NCI-H1048 (cell line): ENCODE measurements at regions not wholly inside any gene's neighbourhood (a gene's known extent, or its start where the extent isn't known, plus 50 kb on each side); places are given as distances from the start of the nearest gene placed in this dataset.
"Not testable (repeated sequence)": the region's sequence is repeated elsewhere in the genome, so short reads cannot be mapped to it uniquely, and the experiment has no call there.

Source experiments
- DNase-seq: peaks from one replicate; lab custom pipeline; 2025; lab: John Stamatoyannopoulos, UW

DNA sequence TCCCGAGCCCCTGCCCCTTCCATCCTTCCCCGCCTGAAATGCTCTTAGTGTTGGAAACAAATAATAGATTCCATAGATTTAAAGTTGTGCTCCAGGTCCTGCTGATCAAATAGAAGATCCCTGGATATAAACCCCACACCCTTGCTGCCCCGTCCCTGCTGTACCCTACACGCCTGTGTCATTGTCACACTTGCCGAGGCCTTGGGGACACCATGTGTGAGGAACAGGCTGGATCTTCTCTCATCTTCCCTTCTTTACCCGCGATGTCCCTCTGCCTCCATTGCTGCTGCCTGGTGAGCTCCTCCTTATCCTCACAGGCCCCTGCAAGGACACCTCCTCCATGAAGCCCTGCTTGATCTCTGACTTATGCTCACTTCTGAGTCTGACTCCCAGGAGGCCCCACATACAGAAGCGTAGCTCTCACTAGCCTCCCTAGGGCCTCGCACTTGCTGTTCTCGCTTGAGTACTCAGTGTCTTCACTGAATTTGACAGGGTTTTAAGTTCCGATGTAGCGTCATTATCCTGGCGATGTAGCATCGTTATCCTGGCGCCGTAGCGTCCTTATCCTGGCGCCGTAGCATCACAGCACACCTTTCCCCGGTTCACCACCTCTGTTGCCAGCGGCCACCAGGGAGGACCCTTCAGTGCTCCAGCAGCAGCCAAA is 221.9 kb downstream of the NDUFA10 start:
- no peak for DNase-seq

- no peak for DNase-seq
Measured at GRCh38 chr2:239802185-239802649, 222.9 kb downstream of the NDUFA10 start.

GRCh38 chr2:239801404-239802184 is 223.5 kb downstream of the NDUFA10 start:
- no peak for DNase-seq

- no peak for DNase-seq
Measured at GRCh38 chr2:239800785-239801386, 224.3 kb downstream of the NDUFA10 start.

DNA sequence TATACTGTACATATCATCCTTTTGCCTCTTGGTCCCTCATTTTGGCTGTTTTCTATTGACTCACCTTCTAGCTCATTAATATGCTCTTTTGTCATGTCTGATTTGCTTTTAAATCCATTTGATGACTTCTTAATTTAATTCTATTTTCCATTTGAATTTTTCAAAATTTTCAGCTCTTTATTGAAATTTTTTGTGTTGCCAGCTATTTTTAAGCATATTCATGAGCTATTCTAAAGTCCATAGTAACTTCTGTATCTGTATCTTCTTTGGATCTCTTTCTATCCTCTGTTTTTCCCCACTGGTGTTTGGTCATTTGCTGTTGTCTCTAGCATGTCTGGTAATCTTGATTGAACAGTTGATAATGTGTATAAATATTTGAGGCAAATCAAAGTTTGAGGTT is 227.8 kb downstream of the NDUFA10 start:
- no peak for DNase-seq

- not testable (repeated sequence) for DNase-seq
Measured at GRCh38 chr2:239795761-239796160, 229.4 kb downstream of the NDUFA10 start.

- DNase-seq = no peak
Measured at GRCh38 chr2:239793836-239794235, 231.3 kb downstream of the NDUFA10 start.

GRCh38 chr2:239793086-239793485 is 232.1 kb downstream of the NDUFA10 start:
- DNase-seq = no peak

- no peak for DNase-seq
Measured at GRCh38 chr2:239792405-239793084, 232.6 kb downstream of the NDUFA10 start.

- no peak for DNase-seq
Measured at GRCh38 chr2:239791526-239792404, 233.4 kb downstream of the NDUFA10 start.

DNA sequence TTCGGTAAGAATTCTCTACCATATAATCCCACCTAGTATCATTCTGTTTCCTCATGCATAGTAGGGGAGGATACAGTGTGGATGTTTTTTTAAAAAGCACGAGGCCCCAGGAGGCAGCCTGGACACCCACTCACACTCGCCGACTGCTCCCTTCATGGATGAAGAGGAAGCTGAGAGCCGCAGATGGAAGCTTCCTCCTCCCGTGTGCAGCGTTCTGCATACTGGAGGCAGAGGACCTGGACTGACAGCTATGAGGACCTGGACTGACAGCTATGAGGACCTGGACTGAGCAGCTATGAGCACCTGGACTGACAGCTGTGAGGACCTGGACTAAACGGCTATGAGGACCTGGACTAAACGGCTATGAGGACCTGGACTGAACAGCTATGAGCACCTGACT is 234.4 kb downstream of the NDUFA10 start:
- DNase-seq = no peak

DNA sequence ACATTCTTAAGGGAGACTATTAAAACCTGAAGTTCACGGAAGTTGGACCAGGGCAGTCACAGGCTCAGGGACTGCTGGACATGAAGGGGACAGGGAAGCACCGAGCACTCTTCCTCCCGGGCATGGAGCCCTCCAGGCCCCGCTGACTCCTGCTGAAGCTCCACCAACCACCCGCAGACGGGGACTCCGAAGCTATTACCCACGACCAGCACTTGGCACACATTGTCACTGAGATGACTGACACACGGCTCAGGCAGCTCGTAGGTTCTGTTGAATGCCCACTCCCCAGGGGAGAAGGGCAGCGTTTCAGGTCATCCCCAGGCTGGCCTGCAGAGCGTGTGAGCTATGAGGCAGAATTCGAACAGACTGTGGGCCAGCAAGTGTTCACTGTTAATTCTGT is 234.8 kb downstream of the NDUFA10 start:
- no peak for DNase-seq

DNA sequence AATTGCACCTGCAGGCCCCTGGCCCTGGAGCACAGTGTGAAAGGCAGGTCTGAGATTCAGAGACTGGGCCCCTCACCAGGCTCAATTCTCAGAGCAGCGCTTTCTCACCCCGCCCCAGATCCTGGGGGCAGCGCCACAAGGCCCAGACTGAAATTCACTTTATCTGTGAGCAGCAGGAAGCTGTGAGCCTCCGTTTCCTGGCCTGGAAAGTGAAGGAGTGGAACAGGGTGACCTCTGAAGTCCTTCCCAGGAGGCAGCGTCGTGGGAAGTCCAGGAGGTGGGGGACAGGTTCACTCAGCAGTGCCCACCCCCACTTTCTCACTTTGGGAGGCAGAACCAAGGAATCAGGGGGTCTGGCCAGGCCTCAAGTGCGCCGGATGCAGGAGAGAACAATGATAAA is 235.4 kb downstream of the NDUFA10 start:
- no peak for DNase-seq

DNA sequence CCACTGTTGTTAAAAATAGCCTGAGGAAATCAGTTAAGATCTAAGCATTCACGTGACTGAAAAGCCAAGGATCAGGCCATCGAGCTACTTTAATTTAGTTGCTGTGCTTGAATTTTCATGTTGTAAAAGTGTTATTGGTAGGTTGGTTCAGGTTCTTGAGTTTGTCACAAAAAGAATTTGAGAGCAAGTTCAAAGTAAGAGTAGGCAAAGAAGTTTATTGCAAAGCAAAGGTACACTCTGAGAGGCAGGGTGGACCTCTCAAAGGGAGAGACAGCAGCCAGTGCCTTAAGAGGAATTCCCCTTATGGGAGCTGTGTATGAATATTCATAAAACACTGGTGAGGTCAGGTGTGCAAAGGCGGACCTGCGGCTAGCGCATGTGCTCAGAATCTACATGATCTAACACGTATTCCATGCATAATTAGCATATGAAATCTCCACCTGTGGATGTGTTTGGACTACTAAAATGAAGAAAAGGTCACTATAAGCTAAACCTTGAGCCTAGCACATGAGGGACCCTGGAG is 236.5 kb downstream of the NDUFA10 start:
- DNase-seq = no peak

GRCh38 chr2:239787538-239788050 is 237.5 kb downstream of the NDUFA10 start:
- no peak for DNase-seq

DNA sequence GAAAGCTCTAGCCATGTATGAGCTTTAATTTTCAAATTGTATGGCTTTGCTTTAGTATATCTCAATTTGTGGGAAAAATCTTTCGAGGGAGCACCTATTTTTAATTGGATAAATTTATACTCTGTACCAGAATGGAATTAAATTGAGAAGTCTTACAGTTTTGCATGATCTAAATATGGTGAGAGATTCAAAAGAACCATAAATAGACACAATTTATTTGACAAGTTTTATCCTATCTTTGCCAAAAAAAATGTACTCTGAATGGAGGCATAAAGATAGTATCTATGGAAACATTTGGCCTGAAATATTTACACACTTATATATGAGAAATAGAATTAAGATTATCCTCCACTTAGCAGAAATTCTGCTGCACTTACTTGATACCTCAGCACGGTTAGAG is 238.4 kb downstream of the NDUFA10 start:
- DNase-seq = no peak

DNA sequence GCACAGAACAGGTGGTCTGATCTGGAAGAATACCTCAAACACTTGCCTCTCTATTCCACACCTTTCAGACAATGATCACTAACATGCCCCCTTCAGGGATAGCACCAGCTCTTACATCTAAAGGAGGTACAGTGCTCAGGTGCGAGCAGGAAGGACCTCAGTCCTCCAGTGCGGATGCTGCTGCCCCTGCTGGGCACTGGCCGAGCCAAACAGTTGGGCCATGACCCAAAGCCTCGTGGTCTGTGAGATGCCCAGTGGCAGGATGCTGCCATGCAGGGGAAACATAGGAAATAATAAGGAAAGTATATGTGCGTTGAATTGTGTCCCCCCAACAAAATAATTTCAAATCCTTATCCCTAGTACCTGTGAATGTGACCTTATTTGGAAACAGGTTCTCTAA is 243.7 kb downstream of the NDUFA10 start:
- DNase-seq = no peak

DNA sequence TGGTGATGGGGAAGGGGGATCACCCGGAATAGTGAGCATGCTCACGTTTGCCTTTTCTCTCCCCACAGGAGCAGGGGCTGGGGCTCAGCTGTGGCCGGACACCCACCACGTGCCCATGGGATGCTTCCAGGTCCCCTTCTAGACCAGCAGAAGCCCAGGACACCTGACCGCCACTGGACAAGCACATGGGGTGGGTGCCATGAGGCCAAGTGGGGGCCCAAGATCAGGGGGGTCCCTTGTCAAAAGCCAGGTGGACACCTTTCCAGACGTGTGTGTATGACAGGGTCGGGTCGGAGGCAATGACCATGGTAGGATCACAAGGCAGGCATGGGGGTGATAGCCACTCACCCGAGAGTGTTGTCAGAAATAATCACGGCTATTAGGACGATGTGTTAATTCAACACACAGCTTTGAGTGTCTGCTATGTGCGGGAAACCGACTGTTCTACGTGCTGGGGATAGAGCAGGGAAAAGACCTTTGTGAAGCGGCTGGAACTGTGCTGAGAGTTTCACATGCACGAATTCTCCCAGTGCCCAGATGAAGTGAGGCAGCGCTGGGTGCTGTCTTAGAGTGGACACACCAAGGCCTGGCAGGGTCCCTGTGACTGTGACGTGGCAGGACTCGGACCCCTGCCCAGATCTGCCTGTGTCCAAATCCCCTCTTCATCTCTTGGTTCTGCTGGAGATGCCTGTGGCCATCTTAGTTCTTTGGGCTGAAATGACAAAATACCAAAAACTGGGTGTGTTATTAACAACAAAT is 244.7 kb downstream of the NDUFA10 start:
- DNase-seq = no peak

DNA sequence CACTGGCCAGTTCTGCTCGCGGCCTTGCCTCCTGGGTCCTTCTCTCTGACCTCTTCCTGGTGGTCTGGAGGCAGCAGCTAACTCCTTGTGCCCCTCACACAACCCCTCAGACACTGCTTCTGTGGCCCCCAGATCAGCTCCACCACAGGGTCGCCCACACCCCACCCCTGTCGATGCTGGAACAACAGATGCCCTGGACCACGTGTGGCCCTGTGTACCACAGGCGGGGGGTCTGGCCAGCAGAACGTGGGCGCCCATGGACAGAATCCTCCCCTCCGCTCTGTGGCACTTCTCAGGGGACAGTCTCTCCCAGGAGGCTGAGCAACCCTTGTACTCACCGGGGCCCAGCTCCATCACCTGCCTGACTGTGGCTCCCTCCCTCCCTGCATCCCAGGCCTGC is 245.6 kb downstream of the NDUFA10 start:
- DNase-seq = no peak

GRCh38 chr2:239778861-239779558 is 246.1 kb downstream of the NDUFA10 start:
- DNase-seq = no peak
